Nephron progenitor cell (in vitro differentiated cells): ENCODE measurements at regions not wholly inside any gene's neighbourhood (a gene's known extent, or its start where the extent isn't known, plus 50 kb on each side); places are given as distances from the start of the nearest gene placed in this dataset.
"Not testable (repeated sequence)": the region's sequence is repeated elsewhere in the genome, so short reads cannot be mapped to it uniquely, and the experiment has no call there.

ENCODE experiments used
- DNase-seq: peaks from one replicate; pipeline ENCODE4 v3.0.0; 2021
- H3K27ac Mint-ChIP-seq: 2 replicates; pipeline ENCODE4 v1.8.0; 2021; ENCODE audit warnings: mild to moderate bottlenecking, moderate library complexity, mixed read lengths
- H3K27me3 Mint-ChIP-seq: 2 replicates; pipeline ENCODE4 v1.8.0; 2021; ENCODE audit warnings: mild to moderate bottlenecking, low read depth, mixed read lengths; ENCODE audit not compliant: poor library complexity
- H3K36me3 Mint-ChIP-seq: 2 replicates; pipeline ENCODE4 v1.8.0; 2021; ENCODE audit warnings: low read depth, mixed read lengths
- H3K4me1 Mint-ChIP-seq: 2 replicates; pipeline ENCODE4 v1.8.0; 2021; ENCODE audit warnings: mixed read lengths
- H3K4me3 Mint-ChIP-seq: 2 replicates; pipeline ENCODE4 v1.8.0; 2021; ENCODE audit warnings: mild to moderate bottlenecking, moderate library complexity, mixed read lengths
- H3K9me3 Mint-ChIP-seq: 2 replicates; pipeline ENCODE4 v1.8.0; 2021; ENCODE audit warnings: mild to moderate bottlenecking, moderate library complexity, mixed read lengths
- CTCF ChIP-seq: fragments of 200-600 bp; sonication (generic); IDR thresholded peaks from 2 replicates; pipeline ENCODE4 v1.5.0; 2021; ENCODE audit warnings: antibody characterized with exemption

GRCh38 chr2:76697439-76697838 lies 824.7 kb downstream of the LRRTM4 start:
- H3K4me3 Mint-ChIP-seq, H3K4me1 Mint-ChIP-seq, H3K36me3 Mint-ChIP-seq, H3K9me3 Mint-ChIP-seq, DNase-seq, H3K27me3 Mint-ChIP-seq: not testable (repeated sequence)
- H3K27ac Mint-ChIP-seq = peak overlapping the region; percentile 26

GRCh38 chr2:76692908-76693307 lies 829.3 kb downstream of the LRRTM4 start:
- no peak for DNase-seq
- TF ChIP-seq CTCF = no peak
- no peaks in the 10 kb centered on the region for H3K36me3 Mint-ChIP-seq
- no peaks in the 10 kb centered on the region for H3K9me3 Mint-ChIP-seq
- H3K27ac Mint-ChIP-seq = no peak overlapping the region
- H3K4me1 Mint-ChIP-seq = no peaks in the 10 kb centered on the region
- H3K4me3 Mint-ChIP-seq = no peak overlapping the region
- peaks cover 3% of the 10 kb centered on the region for H3K27me3 Mint-ChIP-seq

- no peaks in the 10 kb centered on the region for H3K36me3 Mint-ChIP-seq
- TF ChIP-seq CTCF = no peak
- H3K9me3 Mint-ChIP-seq = no peaks in the 10 kb centered on the region
- no peak overlapping the region for H3K27ac Mint-ChIP-seq
- H3K4me3 Mint-ChIP-seq = no peak overlapping the region
- peaks cover 7% of the 10 kb centered on the region for H3K4me1 Mint-ChIP-seq
- H3K27me3 Mint-ChIP-seq = peaks cover 3% of the 10 kb centered on the region
- DNase-seq = no peak
Observed at GRCh38 chr2:76688732-76689131, 833.4 kb downstream of the LRRTM4 start.

- Mint-ChIP-seq H3K27ac (no peak overlapping the region), H3K4me1 (peaks cover 7% of the 10 kb centered on the region), H3K36me3 (no peaks in the 10 kb centered on the region), H3K9me3 (no peaks in the 10 kb centered on the region), H3K27me3 (peaks cover 3% of the 10 kb centered on the region), H3K4me3 (no peak overlapping the region)
- no peak for TF ChIP-seq CTCF
- DNase-seq = no peak
Observed at GRCh38 chr2:76687923-76688322, 834.3 kb downstream of the LRRTM4 start.

GRCh38 chr2:76684756-76685155 lies 837.4 kb downstream of the LRRTM4 start:
- H3K4me3 Mint-ChIP-seq = no peak overlapping the region
- H3K9me3 Mint-ChIP-seq = no peaks in the 10 kb centered on the region
- peaks cover 7% of the 10 kb centered on the region for H3K4me1 Mint-ChIP-seq
- TF ChIP-seq CTCF = no peak
- H3K27ac Mint-ChIP-seq = peak overlapping the region; percentile 21
- no peaks in the 10 kb centered on the region for H3K27me3 Mint-ChIP-seq
- H3K36me3 Mint-ChIP-seq = no peaks in the 10 kb centered on the region
- no peak for DNase-seq

GRCh38 chr2:76679025-76679396 lies 843.2 kb downstream of the LRRTM4 start:
- peaks cover 7% of the 10 kb centered on the region for H3K4me1 Mint-ChIP-seq
- no peaks in the 10 kb centered on the region for H3K36me3 Mint-ChIP-seq
- no peak overlapping the region for H3K4me3 Mint-ChIP-seq
- no peaks in the 10 kb centered on the region for H3K9me3 Mint-ChIP-seq
- DNase-seq = no peak
- no peaks in the 10 kb centered on the region for H3K27me3 Mint-ChIP-seq
- TF ChIP-seq CTCF = no peak
- H3K27ac Mint-ChIP-seq = no peak overlapping the region
